ENCODE measurements at regions not wholly inside any gene's neighbourhood (a gene's known extent, or its start where the extent isn't known, plus 50 kb on each side); places are given as distances from the start of the nearest gene placed in this dataset.

GRCh38 chr10:124212702-124213101, 119.3 kb upstream of the CHST15 start:
- no peak for TF ChIP-seq CTCF (IDR thresholded peaks at IDR 0.05)
- no peak for TF ChIP-seq POLR2A (IDR thresholded peaks at IDR 0.05)
